H1 (cell line): ENCODE measurements at regions not wholly inside any gene's neighbourhood (a gene's known extent, or its start where the extent isn't known, plus 50 kb on each side); places are given as distances from the start of the nearest gene placed in this dataset.

Experiments used
- CTCF ChIA-PET: fragments of 300-600 bp; sonication (Branson Sonifier 250); formaldehyde crosslinking; loops from one replicate; lab custom pipeline; 2021; ENCODE audit not compliant: partially characterized antibody; lab: Charles Lee
- POLR2A ChIA-PET: fragments of 300-600 bp; sonication (Branson Sonifier 250); formaldehyde crosslinking; loops from one replicate; lab custom pipeline; 2021; ENCODE audit warnings: inconsistent platforms; ENCODE audit not compliant: partially characterized antibody; lab: Charles Lee
- DNase-seq, 2 experiments: peaks; one replicate each; pipeline versions ENCODE4 v3.0.0 to v3.0.0-alpha.2; 2010 to 2022; ENCODE audit warnings: low spot score in 2 of 2, low read depth in 1 of 2, mixed read lengths in 1 of 2
- FAIRE-seq: peaks from 2 replicates; lab custom pipeline; 2011; peaks lifted over from hg19 to GRCh38; lab: Jason Lieb, UNC
- H2AFZ ChIP-seq: 2 replicates; pipeline ENCODE4 v1.8.1; 2012; ENCODE audit warnings: low read length, inconsistent platforms
- H2AK5ac ChIP-seq: 2 replicates; pipeline ENCODE4 v1.6.1; 2013; ENCODE audit warnings: low read depth, low read length
- H2BK120ac ChIP-seq: replicated peaks from 2 replicates; pipeline ENCODE3; 2013; ENCODE audit warnings: low read depth, low read length, inconsistent platforms
- H2BK12ac ChIP-seq: 2 replicates; pipeline ENCODE4 v1.6.1; 2013; ENCODE audit warnings: low read depth, low read length
- H2BK15ac ChIP-seq: 2 replicates; pipeline ENCODE4 v1.6.1; 2013; ENCODE audit warnings: low read length
- H2BK20ac ChIP-seq: 2 replicates; pipeline ENCODE4 v1.6.1; 2013; ENCODE audit warnings: low read length
- H2BK5ac ChIP-seq: 2 replicates; pipeline ENCODE4 v1.6.1; 2013; ENCODE audit warnings: low read depth, low read length
- H3K14ac ChIP-seq: 2 replicates; pipeline ENCODE4 v1.6.1; 2013; ENCODE audit warnings: inconsistent platforms; ENCODE audit not compliant: insufficient read length
- H3K18ac ChIP-seq: 2 replicates; pipeline ENCODE4 v1.6.1; 2013; ENCODE audit warnings: low read length; ENCODE audit errors: extremely low read depth
- H3K23ac ChIP-seq: 2 replicates; pipeline ENCODE4 v1.6.1; 2013; ENCODE audit warnings: inconsistent platforms; ENCODE audit not compliant: insufficient read length
- H3K23me2 ChIP-seq: 2 replicates; pipeline ENCODE4 v1.6.1; 2013; ENCODE audit warnings: low read depth, low read length
- H3K27ac ChIP-seq: 2 replicates; pipeline ENCODE4 v1.6.1; 2011; ENCODE audit warnings: low read depth, low read length, inconsistent platforms
- H3K27me3 ChIP-seq, 4 experiments: replicated peaks in 1 of 4; 1 replicate in 1 of 4; 2 replicates in 3 of 4; pipeline versions ENCODE4 v1.6.1 to v1.8.1; 2011 to 2013; ENCODE audit warnings: low read length in 3 of 4, mild to moderate bottlenecking in 3 of 4, inconsistent platforms in 2 of 4, mixed read lengths in 2 of 4, moderate library complexity in 1 of 4; ENCODE audit not compliant: control insufficient read depth in 3 of 4, insufficient read depth in 3 of 4; ENCODE audit errors: extremely low read depth in 1 of 4
- H3K36me3 ChIP-seq, 4 experiments: 2 replicates each; pipeline versions ENCODE4 v1.6.1 to v1.8.1; 2011 to 2013; ENCODE audit warnings: mild to moderate bottlenecking in 4 of 4, low read length in 3 of 4, moderate library complexity in 2 of 4, control low read depth in 1 of 4, inconsistent platforms in 1 of 4; ENCODE audit not compliant: insufficient read depth in 4 of 4, control insufficient read depth in 2 of 4
- H3K4ac ChIP-seq: replicated peaks from 2 replicates; pipeline ENCODE3; 2013; ENCODE audit warnings: low read length, low read depth, mixed read lengths, inconsistent platforms; ENCODE audit not compliant: insufficient read length
- H3K4me1 ChIP-seq, 4 experiments: replicated peaks in 1 of 4; 1 replicate in 1 of 4; 2 replicates in 3 of 4; pipeline versions ENCODE4 v1.6.1 to v1.8.1; 2011 to 2013; ENCODE audit warnings: low read length in 3 of 4, inconsistent platforms in 2 of 4, mixed read lengths in 1 of 4; ENCODE audit not compliant: insufficient read depth in 4 of 4, control insufficient read depth in 3 of 4
- H3K4me2 ChIP-seq, 2 experiments: 2 replicates each; pipeline versions ENCODE4 v1.6.1 to v1.8.1; 2011 to 2013; ENCODE audit warnings: low read depth in 2 of 2, low read length in 2 of 2, control low read depth in 1 of 2, inconsistent platforms in 1 of 2, mild to moderate bottlenecking in 1 of 2; ENCODE audit not compliant: insufficient read depth in 1 of 2
- H3K4me3 ChIP-seq, 4 experiments: fragments of 200-600, 300-600 bp in 1 of 4; sonication (generic), shearing (Covaris generic), sonication (Bioruptor Twin) in 1 of 4; 2 replicates each; pipeline versions ENCODE4 v1.5.1 to v1.8.1; 2011 to 2016; ENCODE audit warnings: low read length in 4 of 4, low read depth in 3 of 4, control low read depth in 2 of 4, inconsistent platforms in 2 of 4, mild to moderate bottlenecking in 2 of 4, mixed read lengths in 1 of 4, moderate library complexity in 1 of 4; ENCODE audit not compliant: insufficient read depth in 2 of 4; ENCODE audit errors: extremely low read depth in 1 of 4
- H3K56ac ChIP-seq: replicated peaks from 2 replicates; pipeline ENCODE3; 2013; ENCODE audit warnings: low read depth, mild to moderate bottlenecking, mixed read lengths, low read length, inconsistent platforms; ENCODE audit not compliant: insufficient read length
- H3K79me1 ChIP-seq: 2 replicates; pipeline ENCODE4 v1.6.1; 2013; ENCODE audit warnings: low read depth, low read length, control low read depth
- H3K79me2 ChIP-seq, 2 experiments: 2 replicates each; pipeline versions ENCODE4 v1.6.1 to v1.8.1; 2012 to 2013; ENCODE audit warnings: low read length in 2 of 2, mild to moderate bottlenecking in 2 of 2, inconsistent platforms in 1 of 2; ENCODE audit not compliant: insufficient read depth in 2 of 2, control insufficient read depth in 1 of 2
- H3K9ac ChIP-seq, 4 experiments: replicated peaks in 1 of 4; 1 replicate in 1 of 4; 2 replicates in 3 of 4; pipeline versions ENCODE4 v1.6.1 to v1.8.1; 2011 to 2013; ENCODE audit warnings: low read depth in 3 of 4, low read length in 3 of 4, control low read depth in 2 of 4, mild to moderate bottlenecking in 2 of 4, moderate library complexity in 2 of 4, inconsistent platforms in 1 of 4; ENCODE audit errors: extremely low read depth in 1 of 4
- H3K9me3 ChIP-seq, 2 experiments: 2 replicates each; pipeline versions ENCODE4 v1.6.1 to v1.8.1; 2012 to 2013; ENCODE audit warnings: mild to moderate bottlenecking in 2 of 2, moderate library complexity in 2 of 2, control low read depth in 1 of 2, inconsistent platforms in 1 of 2, low read depth in 1 of 2, low read length in 1 of 2, mixed read lengths in 1 of 2; ENCODE audit not compliant: insufficient read depth in 2 of 2
- H4K20me1 ChIP-seq, 2 experiments: replicated peaks in 1 of 2; 2 replicates each; pipeline versions ENCODE3 to v1.8.1; 2011 to 2013; ENCODE audit warnings: inconsistent platforms in 2 of 2, low read length in 2 of 2, mild to moderate bottlenecking in 1 of 2; ENCODE audit not compliant: insufficient read depth in 2 of 2, control insufficient read depth in 1 of 2
- H4K5ac ChIP-seq: 2 replicates; pipeline ENCODE4 v1.6.1; 2013; ENCODE audit warnings: low read length, low read depth, mixed read lengths, inconsistent platforms; ENCODE audit not compliant: insufficient read length
- H4K8ac ChIP-seq: 2 replicates; pipeline ENCODE4 v1.8.0; 2013; ENCODE audit warnings: mild to moderate bottlenecking, moderate library complexity, low read length, inconsistent platforms; ENCODE audit not compliant: insufficient read depth; ENCODE audit errors: extremely low read depth
- H4K91ac ChIP-seq: replicated peaks from 2 replicates; pipeline ENCODE3; 2013; ENCODE audit warnings: low read length, mixed read lengths, inconsistent platforms; ENCODE audit not compliant: insufficient read length
- KDM5A ChIP-seq: fragments of 200-600 bp; IDR thresholded peaks from 2 replicates; pipeline ENCODE4 v1.7.1; 2012; ENCODE audit warnings: mild to moderate bottlenecking, low read length, inconsistent platforms, mixed read lengths
- SP2 ChIP-seq: IDR thresholded peaks from 2 replicates; pipeline ENCODE4 v1.6.1; 2012; ENCODE audit warnings: mild to moderate bottlenecking, low read length, inconsistent platforms
- WGBS, 2 experiments: shearing (Covaris generic) in 1 of 2; methylation state at CpG; one replicate each; pipeline versions ENCODE4 v1.1.6 to v1.1.7; 2013 to 2015; ENCODE audit warnings: low lambda C conversion rate in 2 of 2, mixed read lengths in 2 of 2, inconsistent platforms in 1 of 2, low coverage in 1 of 2, missing lambda C conversion rate in 1 of 2; ENCODE audit not compliant: insufficient replicate concordance in 2 of 2, insufficient coverage in 1 of 2, insufficient read length in 1 of 2; ENCODE audit errors: extremely low coverage in 1 of 2, missing lambda C conversion rate in 1 of 2; 5-methylcytosine and 5-hydroxymethylcytosine counted together

- H3K27me3 ChIP-seq = no peaks in the 10 kb centered on the region
- no peaks in the 10 kb centered on the region for H4K20me1 ChIP-seq
- no peak overlapping the region for H4K5ac ChIP-seq
- POLR2A ChIA-PET = no interaction called here
- no peak overlapping the region; a peak in 1 of 7 replicates for H3K9ac ChIP-seq
- H2AK5ac ChIP-seq = no peak overlapping the region
- H2BK120ac ChIP-seq = no peak overlapping the region
- H3K23me2 ChIP-seq = no peaks in the 10 kb centered on the region
- no peak overlapping the region for H2AFZ ChIP-seq
- no peak overlapping the region for H3K4me3 ChIP-seq
- CTCF ChIA-PET = no interaction called here
- H2BK12ac ChIP-seq = no peak overlapping the region
- no peaks in the 10 kb centered on the region for H3K9me3 ChIP-seq
- H2BK20ac ChIP-seq = no peak overlapping the region
- H3K18ac ChIP-seq = no peak overlapping the region
- TF ChIP-seq SP2 (no peak), KDM5A (no peak)
- H3K23ac ChIP-seq = no peak overlapping the region
- H2BK5ac ChIP-seq = no peak overlapping the region
- no peak overlapping the region for H3K56ac ChIP-seq
- no peak overlapping the region for H3K14ac ChIP-seq
- DNase-seq (no peak), FAIRE-seq (no peak)
- no peaks in the 10 kb centered on the region for H3K79me2 ChIP-seq
- H3K79me1 ChIP-seq = no peaks in the 10 kb centered on the region
- H3K36me3 ChIP-seq = no peaks in the 10 kb centered on the region
- H4K8ac ChIP-seq = no peak overlapping the region
- no peak overlapping the region for H2BK15ac ChIP-seq
- H3K27ac ChIP-seq = no peak overlapping the region
- no peak overlapping the region for H3K4me2 ChIP-seq
- 80% methylated on average over 4 of the region's 4 CpGs; no CpG with 5 or more reads in 1 of the 2 experiments for WGBS, 2 experiments
- no peak overlapping the region for H4K91ac ChIP-seq
- no peak overlapping the region for H3K4ac ChIP-seq
- peaks cover 0 to 4% (median 2%) of the 10 kb centered on the region in 4 experiments; a peak in 1 of 7 replicates for H3K4me1 ChIP-seq
Observed at GRCh38 chr5:167283691-167284090, 1007.8 kb upstream of the WWC1 start.
